COLO829 (cell line): ENCODE measurements at regions not wholly inside any gene's neighbourhood (a gene's known extent, or its start where the extent isn't known, plus 50 kb on each side); places are given as distances from the start of the nearest gene placed in this dataset.
"Not testable (repeated sequence)": the region's sequence is repeated elsewhere in the genome, so short reads cannot be mapped to it uniquely, and the experiment has no call there.

Source experiments
- DNase-seq: peaks from one replicate; pipeline ENCODE4 v3.0.0; 2012; ENCODE audit warnings: low spot score

- DNase-seq = no peak
These were observed 494.9 kb upstream of the CCDC54 start for GRCh38 chr3:106882297-106882696.

DNA sequence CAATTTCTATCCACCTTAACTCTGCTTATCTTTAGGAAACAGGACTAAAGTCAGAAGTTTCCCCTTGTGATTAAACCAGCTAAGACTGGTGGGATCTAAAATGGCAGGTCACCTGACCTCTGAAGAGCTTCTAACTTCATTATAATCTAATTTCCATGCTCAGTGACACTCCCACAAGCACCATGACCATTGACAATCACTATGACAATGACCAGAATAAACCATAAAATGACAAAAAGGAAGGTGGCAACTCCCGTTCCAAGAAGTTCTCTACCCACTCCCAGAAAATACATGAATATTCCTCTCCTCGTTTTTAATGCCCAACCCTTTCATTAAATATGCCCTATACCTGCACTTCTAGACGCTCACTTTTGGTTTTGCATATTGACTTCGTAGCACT is 471.2 kb upstream of the CCDC54 start:
- DNase-seq = no peak

DNA sequence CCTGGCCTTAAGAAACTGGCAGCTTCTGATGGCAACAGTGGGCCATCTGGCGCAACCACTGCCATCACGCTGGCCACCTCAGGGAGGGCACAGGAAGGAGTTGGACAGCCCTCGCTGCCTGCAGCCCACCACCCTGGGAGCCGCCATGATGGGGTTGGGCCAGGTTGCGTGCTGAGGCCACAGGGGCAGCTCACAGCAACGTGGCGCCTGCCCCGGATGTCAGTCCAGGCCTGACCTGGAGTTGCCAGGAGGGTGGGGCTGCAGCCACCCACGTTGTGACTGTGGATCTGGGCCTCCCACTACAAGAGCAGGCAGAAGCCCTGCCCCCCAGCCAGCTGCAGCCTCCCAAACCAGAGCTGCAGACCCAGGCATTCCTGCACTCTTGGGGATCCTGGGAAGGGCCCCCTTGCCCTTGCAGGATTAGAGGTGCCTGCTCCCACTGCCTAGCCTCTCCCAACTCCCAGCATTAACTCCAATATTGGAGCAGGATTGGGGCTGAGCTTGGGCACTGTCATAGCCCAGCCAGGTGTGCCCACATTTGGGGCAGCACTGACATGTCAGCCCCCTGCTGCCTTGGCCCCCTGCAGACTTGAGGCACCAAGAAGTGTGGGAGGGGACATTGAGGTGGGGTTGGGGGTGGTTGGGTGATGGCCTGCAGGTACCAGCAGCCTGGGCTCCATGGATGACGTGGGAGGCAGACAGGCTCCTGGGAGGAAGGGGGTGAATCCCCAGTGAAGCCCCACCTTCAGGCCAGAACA is 468.9 kb upstream of the CCDC54 start:
- no peak for DNase-seq

DNA sequence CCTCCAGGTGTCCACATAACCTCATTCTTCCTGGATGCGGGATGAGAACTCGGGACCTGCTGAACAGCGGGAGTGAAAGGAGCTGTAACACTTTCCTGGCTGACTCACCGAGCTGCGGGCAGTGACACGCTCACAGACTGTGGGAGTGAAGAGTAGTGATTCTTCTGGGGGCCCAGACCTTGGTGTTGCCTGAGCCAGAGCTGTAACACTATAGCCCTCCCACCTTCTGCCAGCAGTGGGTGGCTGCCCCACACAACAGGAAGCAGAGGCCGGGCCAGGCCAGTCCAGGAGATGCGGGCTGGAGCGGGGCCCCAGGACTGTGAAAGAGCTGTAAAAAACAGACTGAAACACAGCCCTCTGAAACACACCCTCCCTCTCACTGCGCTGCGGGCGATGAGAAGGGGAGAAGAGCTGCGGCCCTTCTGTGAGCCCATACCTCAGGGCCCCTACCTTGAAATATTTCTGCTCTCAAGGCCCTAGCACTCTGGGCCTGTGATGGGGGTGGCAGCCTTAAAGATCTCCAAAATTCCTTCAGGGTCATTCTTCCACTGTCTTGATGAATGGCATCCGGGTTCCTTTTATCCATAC is 464.0 kb upstream of the CCDC54 start:
- DNase-seq = no peak

GRCh38 chr3:106913966-106914365 is 463.3 kb upstream of the CCDC54 start:
- DNase-seq = no peak

GRCh38 chr3:106920609-106921008 is 456.6 kb upstream of the CCDC54 start:
- DNase-seq = no peak

DNA sequence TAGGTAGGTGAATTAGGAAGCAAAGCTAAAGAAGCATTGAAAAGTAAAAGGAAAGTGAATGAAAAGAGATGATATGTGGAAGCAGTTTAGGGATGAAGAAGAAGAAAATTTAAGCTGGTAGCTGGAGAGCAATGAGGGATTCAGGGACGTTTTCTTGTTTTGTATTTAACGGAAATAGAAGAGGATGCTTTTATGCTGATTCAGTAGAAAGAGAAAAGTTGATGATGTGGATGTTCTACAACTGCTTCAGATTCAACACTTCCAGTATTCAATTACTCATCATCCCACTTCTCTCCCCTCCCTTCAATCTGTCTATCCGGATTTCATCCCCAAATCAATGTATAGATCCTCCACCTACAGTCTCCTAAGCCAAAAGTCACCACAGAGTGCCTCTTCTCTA is 448.2 kb upstream of the CCDC54 start:
- DNase-seq = no peak

GRCh38 chr3:106930086-106930485 is 447.2 kb upstream of the CCDC54 start:
- no peak for DNase-seq

DNA sequence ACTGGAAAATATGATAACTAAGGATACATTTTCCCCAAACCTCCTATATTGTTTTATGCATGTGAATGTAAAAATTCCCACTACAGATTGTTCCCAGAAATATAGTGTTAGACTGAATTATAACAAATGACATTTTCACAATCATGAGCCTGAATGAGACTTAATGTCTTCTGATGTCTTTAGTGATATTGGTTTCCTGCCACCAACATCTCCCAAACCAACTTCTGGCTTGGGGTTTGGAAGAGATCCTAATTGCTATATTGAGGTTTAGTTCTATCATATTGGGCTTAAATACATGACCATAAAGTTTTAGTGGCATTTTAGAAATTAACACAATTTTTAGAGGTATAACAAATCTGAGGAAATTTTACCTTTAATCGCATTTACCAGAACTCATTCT is 445.3 kb upstream of the CCDC54 start:
- no peak for DNase-seq

GRCh38 chr3:106936337-106936736 is 440.9 kb upstream of the CCDC54 start:
- no peak for DNase-seq

DNA sequence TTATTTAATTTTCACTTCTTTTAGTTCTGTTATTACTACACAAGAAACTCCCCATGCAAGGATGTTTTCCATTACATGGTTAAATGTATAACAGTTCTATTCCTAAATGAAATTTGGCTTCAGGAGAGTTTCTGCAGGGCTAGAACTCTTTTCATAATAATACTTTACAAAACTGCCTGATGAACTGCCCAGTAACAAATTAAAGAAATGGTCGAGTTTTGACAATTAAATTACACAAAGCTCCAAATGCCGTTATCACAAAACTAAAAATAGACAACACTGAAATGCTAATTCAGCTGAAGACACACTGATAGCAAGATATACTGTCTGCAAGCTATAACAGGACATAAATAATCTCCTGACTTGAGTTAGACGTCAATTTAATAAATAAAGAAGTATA is 435.2 kb upstream of the CCDC54 start:
- DNase-seq = no peak

- no peak for DNase-seq
These were observed 434.2 kb upstream of the CCDC54 start for GRCh38 chr3:106943071-106943470.

DNA sequence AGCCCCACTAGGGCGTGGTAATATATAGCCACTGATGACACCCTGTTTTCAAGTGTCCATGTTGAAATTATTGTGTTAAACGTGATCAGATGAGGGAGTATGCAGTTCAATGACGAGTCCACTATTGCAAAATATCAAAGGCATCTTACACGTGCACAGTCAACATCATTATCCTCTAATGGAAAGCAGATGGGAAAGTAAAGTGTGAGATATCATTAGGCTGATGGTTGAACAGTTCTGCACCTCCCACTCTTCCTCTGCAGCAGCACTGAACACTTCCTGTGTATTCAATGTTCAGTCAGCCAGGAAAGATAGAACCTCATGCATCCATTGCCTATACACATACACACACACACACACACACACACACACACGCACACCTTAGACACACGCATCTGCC is 431.8 kb upstream of the CCDC54 start:
- no peak for DNase-seq

DNA sequence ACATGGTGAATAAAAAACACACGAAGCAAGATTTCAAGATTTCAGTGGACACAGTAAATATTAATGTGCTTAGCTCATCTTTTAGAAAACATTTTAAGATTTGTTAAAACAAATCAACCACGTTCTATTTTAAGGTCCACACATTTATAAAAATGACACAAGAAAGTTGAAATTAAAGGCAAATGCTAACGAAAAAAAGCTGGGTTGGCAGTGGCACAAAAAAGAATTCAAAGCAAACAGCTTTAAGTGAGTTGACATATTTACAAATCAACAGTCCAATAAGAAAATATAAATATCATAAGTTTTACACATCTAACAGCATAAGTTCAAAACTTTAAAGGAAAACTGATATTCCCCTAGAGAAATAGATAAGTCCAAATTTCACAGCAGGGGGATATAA is 430.4 kb upstream of the CCDC54 start:
- DNase-seq = no peak

DNA sequence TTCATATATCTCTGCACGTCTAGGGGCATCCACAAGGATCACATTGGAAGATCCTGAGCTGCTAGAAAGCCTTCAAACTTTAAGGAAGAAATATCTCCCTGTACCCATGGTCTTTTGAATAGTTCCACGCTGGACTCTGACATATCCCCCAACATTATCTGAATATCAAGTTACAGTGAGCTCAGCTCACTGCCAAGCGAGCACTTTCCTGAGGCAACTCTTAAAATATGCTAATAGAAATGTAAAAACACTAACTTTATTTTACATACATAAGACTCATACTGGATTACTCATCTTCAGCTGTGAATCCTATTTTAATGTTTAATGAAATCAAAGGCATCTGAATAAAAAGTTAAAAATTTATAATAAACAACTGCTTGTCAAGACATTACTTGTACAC is 420.2 kb upstream of the CCDC54 start:
- no peak for DNase-seq

DNA sequence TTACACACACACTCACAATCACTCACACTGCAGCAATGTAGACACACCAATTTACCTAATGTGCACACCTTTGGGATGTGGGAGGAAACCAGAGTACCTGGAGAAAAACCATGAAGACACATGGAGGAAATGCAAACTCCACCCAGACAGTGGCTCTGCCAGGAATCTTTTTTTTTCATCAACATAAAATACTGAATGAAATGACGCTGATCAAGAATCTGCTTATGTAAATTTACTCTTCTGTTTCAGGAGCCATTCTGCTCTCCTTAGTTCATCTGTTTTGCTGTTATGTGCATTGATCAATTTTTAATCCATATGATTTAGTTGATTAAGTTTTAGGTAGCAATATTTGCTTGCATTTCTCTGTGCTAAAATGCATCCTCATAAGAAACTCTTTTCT is 414.2 kb upstream of the CCDC54 start:
- no peak for DNase-seq

- DNase-seq = peak; percentile 49
These were observed 413.8 kb upstream of the CCDC54 start for GRCh38 chr3:106963442-106963841.

DNA sequence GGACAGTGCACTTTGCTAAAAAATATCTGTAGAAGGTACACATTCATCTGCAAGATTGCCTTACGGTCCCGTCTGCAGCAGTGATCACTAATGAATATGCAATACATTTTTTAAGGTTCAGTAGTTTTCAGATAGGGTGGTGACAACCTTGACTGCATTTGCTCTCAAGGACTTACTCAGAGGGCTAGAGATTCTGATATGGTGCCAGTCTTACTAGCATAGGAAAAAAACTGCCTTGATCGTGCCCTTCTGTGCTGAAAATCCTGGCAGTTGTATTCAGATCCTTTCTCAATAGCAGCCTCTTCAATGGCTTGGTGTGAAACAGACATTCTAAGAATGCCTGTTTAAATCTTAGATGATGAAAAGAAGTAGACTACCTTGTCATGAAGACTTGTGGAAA is 411.9 kb upstream of the CCDC54 start:
- DNase-seq = no peak

DNA sequence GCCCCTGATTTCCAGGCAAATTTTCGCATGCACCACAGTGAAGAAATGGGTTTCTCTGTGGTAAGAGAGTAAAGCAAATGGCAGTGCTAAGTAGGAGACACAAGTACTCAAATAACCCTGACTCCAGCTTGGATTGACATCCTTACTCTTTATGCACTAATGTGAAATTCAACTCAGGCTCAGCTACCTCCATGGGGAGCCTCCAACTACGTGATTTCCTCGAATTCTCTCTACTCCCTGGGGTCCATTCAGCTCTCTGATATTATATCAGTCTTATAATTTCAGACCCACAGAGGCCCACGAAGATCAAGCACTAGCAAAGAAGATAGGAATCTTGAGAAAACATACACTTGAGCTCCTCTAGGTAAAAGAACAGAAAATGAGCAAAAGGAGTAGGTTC is 407.6 kb upstream of the CCDC54 start:
- no peak for DNase-seq

DNA sequence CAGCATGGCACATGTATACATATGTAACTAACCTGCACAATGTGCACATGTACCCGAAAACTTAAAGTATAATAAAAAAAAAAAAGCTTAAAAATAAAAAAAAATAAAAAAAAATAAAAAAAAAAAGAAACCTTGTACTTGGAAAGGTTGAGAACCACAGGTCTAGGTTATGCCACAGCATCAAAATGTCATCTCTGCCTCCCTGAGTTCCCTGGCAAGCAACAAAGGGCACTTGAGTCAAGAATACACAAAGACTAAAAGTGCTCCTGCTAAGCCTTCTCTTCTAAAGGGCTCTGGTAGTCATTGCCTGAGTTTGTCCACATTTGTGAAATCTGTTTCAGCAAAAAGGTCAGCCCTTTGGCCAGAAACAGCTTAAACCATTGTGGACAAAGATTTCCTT is 395.8 kb upstream of the CCDC54 start:
- peak; percentile 13 for DNase-seq

DNA sequence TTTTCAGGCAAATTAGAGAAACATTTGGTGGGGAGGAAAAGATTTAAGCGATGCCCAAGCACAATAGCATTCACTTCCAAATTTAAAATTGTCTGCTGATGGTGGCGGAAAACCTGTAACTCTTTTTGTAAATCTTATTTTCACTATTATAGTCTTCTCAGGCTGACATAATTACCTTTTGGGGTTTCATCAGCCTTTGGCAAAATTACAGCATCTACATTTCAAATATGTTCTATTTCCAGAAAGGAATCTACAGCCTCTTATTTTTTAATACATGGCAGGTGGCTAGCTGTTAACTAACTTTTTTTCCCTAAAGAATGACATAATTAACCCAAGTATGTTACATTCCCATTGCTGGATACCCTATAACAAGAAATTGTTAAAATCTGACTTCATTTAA is 391.5 kb upstream of the CCDC54 start:
- DNase-seq = no peak

DNA sequence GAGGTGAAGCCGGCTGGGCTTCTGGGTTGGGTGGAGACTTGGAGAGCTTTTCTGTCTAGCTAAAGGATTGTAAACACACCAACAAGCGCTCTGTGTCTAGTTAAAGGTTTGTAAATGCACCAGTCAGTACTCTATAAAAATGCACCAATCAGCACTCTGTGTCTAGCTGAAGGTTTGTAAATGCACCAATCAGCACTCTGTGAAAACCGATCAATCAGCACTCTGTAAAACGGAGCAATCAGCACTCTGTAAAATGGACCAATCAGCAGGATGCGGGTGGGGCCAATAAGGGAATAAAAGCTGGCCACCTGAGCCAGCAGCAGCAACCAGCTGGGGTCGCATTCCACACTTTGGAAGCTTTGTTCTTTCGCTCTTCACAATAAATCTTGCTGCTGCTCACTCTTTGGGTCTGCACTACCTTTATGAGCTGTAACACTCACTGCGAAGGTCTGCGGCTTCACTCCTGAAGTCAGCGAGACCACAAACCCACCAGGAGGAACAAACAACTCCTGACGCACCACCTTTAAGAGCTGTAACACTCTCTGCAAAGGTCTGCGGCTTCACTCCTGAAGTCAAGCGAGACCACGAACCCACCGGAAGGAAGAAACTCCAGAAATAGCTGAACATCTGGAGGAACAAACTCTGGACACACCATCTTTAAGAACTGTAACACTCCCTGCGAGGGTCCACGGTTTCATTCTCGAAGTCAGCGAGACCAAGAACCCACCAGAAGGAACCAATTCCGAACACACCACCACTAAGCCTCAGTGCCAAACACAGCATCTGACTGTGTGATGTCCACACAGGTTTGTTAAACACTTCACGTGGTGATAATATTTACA is 378.2 kb upstream of the CCDC54 start:
- DNase-seq = not testable (repeated sequence)

DNA sequence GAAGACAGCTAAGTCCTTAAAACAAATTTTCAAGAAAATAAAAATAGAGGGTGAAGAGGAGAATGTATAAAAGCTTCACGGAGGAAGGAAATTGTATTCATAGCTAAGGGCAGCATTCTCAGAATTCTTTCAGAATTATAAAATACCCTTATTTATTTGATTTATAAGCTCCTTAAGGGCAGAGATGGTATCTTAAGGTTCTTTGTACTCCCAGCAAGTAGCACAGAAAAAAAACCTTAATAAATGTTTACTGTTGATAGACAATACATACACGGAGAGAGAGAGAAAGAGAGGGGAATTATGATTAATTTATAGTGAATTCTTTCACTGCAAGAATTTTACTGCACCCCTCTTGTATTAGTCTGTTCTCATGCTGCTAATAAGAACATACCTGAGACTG is 375.6 kb upstream of the CCDC54 start:
- no peak for DNase-seq
